IMR-90 (cell line): ENCODE measurements at regions not wholly inside any gene's neighbourhood (a gene's known extent, or its start where the extent isn't known, plus 50 kb on each side); places are given as distances from the start of the nearest gene placed in this dataset.

Experiments
- ATAC-seq: fragments of 200-7000 bp; cut with Tn5 transposase; 2 replicates; pipeline ENCODE4 v1.9.1; 2020; ENCODE audit warnings: low read depth, mild to moderate bottlenecking, moderate library complexity
- BruUV-seq: library from RNA; stranded (reverse); fragments of 400-500 nt; replicated peaks from 2 replicates; lab custom pipeline; 2021; lab: Mats Ljungman, UMichigan
- CTCF ChIA-PET: fragments of 300-600 bp; formaldehyde crosslinking; extraction: SDS; loops from one replicate; lab custom pipeline; 2021; ENCODE audit warnings: antibody characterized with exemption; lab: Yijun Ruan, JAX
- POLR2A ChIA-PET: fragments of 300-600 bp; sonication (Branson Sonifier 250); formaldehyde crosslinking; loops from one replicate; lab custom pipeline; 2022; ENCODE audit warnings: antibody characterized with exemption; ENCODE audit not compliant: unreplicated experiment; lab: Charles Lee
- DNase-seq: peaks from one replicate; pipeline ENCODE4 v3.0.0; 2013
- H2AFZ ChIP-seq: replicated peaks from 2 replicates; pipeline ENCODE3; 2013; ENCODE audit warnings: low read length, mild to moderate bottlenecking; ENCODE audit not compliant: poor library complexity
- H2AK5ac ChIP-seq: 2 replicates; pipeline ENCODE4 v1.6.1; 2013; ENCODE audit warnings: low read depth, low read length, inconsistent platforms
- H2AK9ac ChIP-seq: replicated peaks from 2 replicates; pipeline ENCODE3; 2013; ENCODE audit warnings: mild to moderate bottlenecking, low read depth, low read length, moderate library complexity; ENCODE audit not compliant: poor library complexity
- H2BK120ac ChIP-seq: 2 replicates; pipeline ENCODE4 v1.6.1; 2013; ENCODE audit warnings: low read depth, low read length, inconsistent platforms
- H2BK15ac ChIP-seq: 3 replicates; pipeline ENCODE4 v1.6.1; 2013; ENCODE audit warnings: low read depth, low read length, inconsistent platforms
- H2BK20ac ChIP-seq: 2 replicates; pipeline ENCODE4 v1.6.1; 2013; ENCODE audit warnings: low read depth, mild to moderate bottlenecking, inconsistent platforms, low read length, moderate library complexity
- H2BK5ac ChIP-seq: 2 replicates; pipeline ENCODE4 v1.6.1; 2013; ENCODE audit warnings: mild to moderate bottlenecking, low read depth, low read length, inconsistent platforms; ENCODE audit not compliant: poor library complexity, severe bottlenecking
- H3K14ac ChIP-seq: replicated peaks from 2 replicates; pipeline ENCODE4 v1.6.1; 2013; ENCODE audit warnings: low read depth, low read length, inconsistent platforms
- H3K18ac ChIP-seq: 2 replicates; pipeline ENCODE4 v1.6.1; 2013; ENCODE audit warnings: low read depth, low read length, control low read depth
- H3K23ac ChIP-seq: 2 replicates; pipeline ENCODE4 v1.6.1; 2013; ENCODE audit warnings: low read depth, low read length, inconsistent platforms
- H3K27ac ChIP-seq: 2 replicates; pipeline ENCODE4 v1.5.1; 2013; ENCODE audit warnings: mild to moderate bottlenecking, control low read depth, low read length; ENCODE audit not compliant: insufficient read depth
- H3K27me3 ChIP-seq: 2 replicates; pipeline ENCODE4 v1.6.1; 2013; ENCODE audit warnings: low read length; ENCODE audit not compliant: control insufficient read depth, insufficient read depth
- H3K36me3 ChIP-seq: 2 replicates; pipeline ENCODE4 v1.6.1; 2013; ENCODE audit warnings: low read length, mixed read lengths; ENCODE audit not compliant: control insufficient read depth, insufficient read depth
- H3K4ac ChIP-seq: 2 replicates; pipeline ENCODE4 v1.6.1; 2013; ENCODE audit warnings: low read depth, low read length, inconsistent platforms
- H3K4me1 ChIP-seq: 2 replicates; pipeline ENCODE4 v1.6.1; 2013; ENCODE audit warnings: low read length, mixed read lengths; ENCODE audit not compliant: control insufficient read depth, insufficient read depth
- H3K4me2 ChIP-seq: 2 replicates; pipeline ENCODE4 v1.6.1; 2013; ENCODE audit warnings: low read depth, mild to moderate bottlenecking, control low read depth, low read length, moderate library complexity
- H3K4me3 ChIP-seq: 2 replicates; pipeline ENCODE4 v1.5.1; 2013; ENCODE audit warnings: low read depth, mild to moderate bottlenecking, control low read depth, low read length, moderate library complexity; ENCODE audit not compliant: insufficient read depth
- H3K56ac ChIP-seq: 2 replicates; pipeline ENCODE4 v1.6.1; 2013; ENCODE audit warnings: low read length, inconsistent platforms; ENCODE audit not compliant: insufficient read depth; ENCODE audit errors: extremely low read depth
- H3K79me1 ChIP-seq, 2 experiments: 2 replicates each; pipeline ENCODE4 v1.6.1; 2013; ENCODE audit warnings: low read length in 2 of 2, inconsistent platforms in 1 of 2, low read depth in 1 of 2
- H3K9ac ChIP-seq: 2 replicates; pipeline ENCODE4 v1.6.1; 2013; ENCODE audit warnings: low read depth, low read length, control low read depth
- H3K9me1 ChIP-seq: 2 replicates; pipeline ENCODE4 v1.6.1; 2013; ENCODE audit warnings: low read length, inconsistent platforms; ENCODE audit not compliant: insufficient read depth
- H3K9me3 ChIP-seq: 2 replicates; pipeline ENCODE4 v1.6.1; 2013; ENCODE audit warnings: low read length; ENCODE audit not compliant: control insufficient read depth, insufficient read depth
- H4K20me1 ChIP-seq: 2 replicates; pipeline ENCODE4 v1.6.1; 2013; ENCODE audit warnings: low read length, inconsistent platforms; ENCODE audit not compliant: insufficient read depth
- H4K5ac ChIP-seq: 2 replicates; pipeline ENCODE4 v1.6.1; 2013; ENCODE audit warnings: mild to moderate bottlenecking, low read depth, low read length, control low read depth
- H4K8ac ChIP-seq, 2 experiments: 2 replicates each; pipeline ENCODE4 v1.6.1; 2013; ENCODE audit warnings: low read depth in 2 of 2, low read length in 2 of 2, control low read depth in 1 of 2, inconsistent platforms in 1 of 2
- H4K91ac ChIP-seq: 2 replicates; pipeline ENCODE4 v1.6.1; 2013; ENCODE audit warnings: low read depth, low read length, inconsistent platforms; ENCODE audit not compliant: insufficient read depth
- BHLHE40 ChIP-seq: fragments of 150-350 bp; IDR thresholded peaks from 2 replicates; pipeline ENCODE4 v1.6.1; 2016; ENCODE audit warnings: mild to moderate bottlenecking, low read depth, low read length
- CHD1 ChIP-seq: IDR thresholded peaks from 2 replicates; pipeline ENCODE4 v1.6.1; 2012; ENCODE audit warnings: low read depth, low read length, improper control_type of control experiment
- CTCF ChIP-seq: conservative IDR thresholded peaks from 2 replicates; pipeline ENCODE4 v1.5.1; 2012; ENCODE audit warnings: mild to moderate bottlenecking, low read depth, low read length, improper control_type of control experiment
- FOS ChIP-seq: fragments of 150-350 bp; IDR thresholded peaks from 2 replicates; pipeline ENCODE4 v1.6.1; 2016; ENCODE audit warnings: low read depth, low read length
- MAFK ChIP-seq: IDR thresholded peaks from 2 replicates; pipeline ENCODE4 v1.6.1; 2012; ENCODE audit warnings: low read depth, low read length, improper control_type of control experiment
- MAZ ChIP-seq: IDR thresholded peaks from 2 replicates; pipeline ENCODE4 v1.6.1; 2012; ENCODE audit warnings: low read depth, mild to moderate bottlenecking, low read length, improper control_type of control experiment, moderate library complexity, borderline replicate concordance
- MXI1 ChIP-seq: IDR thresholded peaks from 2 replicates; pipeline ENCODE4 v1.6.1; 2012; ENCODE audit warnings: low read depth, mild to moderate bottlenecking, low read length, moderate library complexity, borderline replicate concordance
- NFE2L2 ChIP-seq: fragments of 150-350 bp; IDR thresholded peaks from 2 replicates; pipeline ENCODE4 v1.6.1; 2016; ENCODE audit warnings: low read depth, mild to moderate bottlenecking, low read length
- POLR2A ChIP-seq: IDR thresholded peaks from 2 replicates; pipeline ENCODE4 v1.6.1; 2012; ENCODE audit warnings: mild to moderate bottlenecking, low read depth, low read length
- RCOR1 ChIP-seq: IDR thresholded peaks from 2 replicates; pipeline ENCODE4 v1.6.1; 2012; ENCODE audit warnings: mild to moderate bottlenecking, low read length, improper control_type of control experiment; ENCODE audit not compliant: insufficient replicate concordance
- RFX5 ChIP-seq: IDR thresholded peaks from 2 replicates; pipeline ENCODE4 v1.8.0; 2012; ENCODE audit warnings: low read depth, mild to moderate bottlenecking, low read length, moderate library complexity
- SMC3 ChIP-seq: fragments of 150-350 bp; IDR thresholded peaks from 2 replicates; pipeline ENCODE4 v1.6.1; 2016; ENCODE audit warnings: low read depth, mild to moderate bottlenecking, antibody characterized with exemption, low read length, moderate library complexity
- WGBS, 2 experiments: methylation state at CpG; one replicate each; pipeline versions ENCODE4 v1.1.5 to v1.1.7; 2013; ENCODE audit warnings: missing lambda C conversion rate in 2 of 2; ENCODE audit not compliant: insufficient read length in 1 of 2; ENCODE audit errors: extremely low coverage in 2 of 2; 5-methylcytosine and 5-hydroxymethylcytosine counted together
- dilution Hi-C: fragments of 300-500 bp; cut with HindIII; formaldehyde crosslinking; loops from one replicate; pipeline ENCODE4 v1.14.3; 2018; ENCODE audit warnings: low sequenced_read_pairs; ENCODE audit not compliant: unreplicated experiment
- in situ Hi-C: fragments of 300-500 bp; cut with MboI; formaldehyde crosslinking; loops from 3 replicates; pipeline ENCODE4 v1.14.3; 2019; ENCODE audit warnings: low sequenced_read_pairs, inconsistent platforms, mixed read lengths
- intact Hi-C: fragments of 100-400 bp; cut with micrococcal nuclease; formaldehyde crosslinking; loops from 2 replicates; pipeline ENCODE4 v1.10.0; 2022
- TF ChIP-seq, protein P1 (sequence below): fragments of 150-350 bp; IDR thresholded peaks from 2 replicates; pipeline ENCODE4 v1.6.1; 2017; ENCODE audit warnings: mild to moderate bottlenecking, antibody characterized with exemption, low read length, low read depth

DNA sequence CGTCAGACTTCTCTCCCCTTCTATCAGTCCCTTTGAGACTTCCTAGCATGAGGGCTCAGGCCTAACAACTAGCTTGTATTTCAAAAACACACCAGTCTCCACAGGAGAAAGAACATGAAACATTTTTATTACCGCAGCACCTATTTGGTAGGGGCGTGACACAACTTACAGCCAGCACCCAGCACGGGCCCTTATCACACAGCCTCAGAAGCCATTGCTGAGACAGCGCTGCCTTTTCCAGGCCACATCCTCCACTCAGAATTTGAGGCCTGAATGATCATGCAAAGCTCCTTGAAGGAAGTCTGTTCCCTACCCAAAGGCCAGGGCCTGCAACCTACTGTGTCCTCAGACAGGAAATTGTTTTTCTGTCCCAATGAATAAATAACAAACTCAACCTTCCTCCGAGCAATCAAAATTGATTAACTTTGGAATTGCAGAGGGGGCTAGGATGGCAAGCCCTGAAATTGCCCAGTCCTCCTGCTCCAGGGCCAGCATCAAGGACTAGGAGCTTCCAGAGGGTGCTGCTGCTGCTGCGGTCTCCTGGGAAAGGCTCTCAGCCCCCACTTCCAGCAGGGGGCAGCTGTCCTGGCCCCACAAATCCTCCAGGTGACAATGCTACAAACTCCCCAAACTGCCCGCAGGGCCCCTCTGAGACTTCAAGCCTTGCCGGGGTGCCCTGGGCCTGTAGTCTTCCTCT, 94.3 kb upstream of the GALNT2 start:
- no peak for ATAC-seq
- H2BK20ac ChIP-seq, result no peak overlapping the region
- no peak overlapping the region for H4K8ac ChIP-seq
- H3K4me3 ChIP-seq, result no peak overlapping the region
- H4K5ac ChIP-seq, result no peak overlapping the region
- H2BK15ac ChIP-seq, result no peak overlapping the region
- H3K4ac ChIP-seq, result no peak overlapping the region
- no peaks in the 10 kb centered on the region for H3K9me1 ChIP-seq
- H2AFZ ChIP-seq, result no peak overlapping the region
- H2BK5ac ChIP-seq, result no peak overlapping the region
- in situ Hi-C loops, result no loop called here
- H3K9me3 ChIP-seq, result no peaks in the 10 kb centered on the region
- H4K91ac ChIP-seq, result no peak overlapping the region
- no peak for DNase-seq
- no peak overlapping the region for H3K14ac ChIP-seq
- ChIA-PET POLR2A (no interaction called here), CTCF (no interaction called here)
- no peaks in the 10 kb centered on the region for H4K20me1 ChIP-seq
- no peaks in the 10 kb centered on the region for H3K79me1 ChIP-seq
- no peak overlapping the region for H2AK9ac ChIP-seq
- H3K4me1 ChIP-seq, result no peaks in the 10 kb centered on the region
- H2AK5ac ChIP-seq, result no peak overlapping the region
- H3K9ac ChIP-seq, result no peak overlapping the region
- H3K27ac ChIP-seq, result no peak overlapping the region
- no peak overlapping the region for H2BK120ac ChIP-seq
- no TSS peak for BruUV-seq
- H3K36me3 ChIP-seq, result no peaks in the 10 kb centered on the region
- no peaks in the 10 kb centered on the region for H3K27me3 ChIP-seq
- WGBS, 2 experiments, result 80% methylated on average over 2 of the region's 9 CpGs; no CpG with 5 or more reads in 1 of the 2 experiments
- H3K18ac ChIP-seq, result no peak overlapping the region
- dilution Hi-C loops, result no loop called here
- no peak overlapping the region for H3K56ac ChIP-seq
- intact Hi-C loops, result loop anchor here (10.0 kb wide), 1 partner anchor 292 kb away; no protein-coding TSS in a partner anchor
- TF ChIP-seq SMC3 (0 out of 2 replicates have a peak, but pooled peaks have one; percentile 16), BHLHE40 (no peak), RCOR1 (no peak), POLR2A (no peak), RFX5 (no peak), MAZ (no peak), MXI1 (no peak), FOS (no peak), NFE2L2 (no peak), CTCF (0 out of 2 replicates have a peak, but pooled peaks have one; percentile 14), CHD1 (no peak), MAFK (no peak)
- TF ChIP-seq, protein P1, sequence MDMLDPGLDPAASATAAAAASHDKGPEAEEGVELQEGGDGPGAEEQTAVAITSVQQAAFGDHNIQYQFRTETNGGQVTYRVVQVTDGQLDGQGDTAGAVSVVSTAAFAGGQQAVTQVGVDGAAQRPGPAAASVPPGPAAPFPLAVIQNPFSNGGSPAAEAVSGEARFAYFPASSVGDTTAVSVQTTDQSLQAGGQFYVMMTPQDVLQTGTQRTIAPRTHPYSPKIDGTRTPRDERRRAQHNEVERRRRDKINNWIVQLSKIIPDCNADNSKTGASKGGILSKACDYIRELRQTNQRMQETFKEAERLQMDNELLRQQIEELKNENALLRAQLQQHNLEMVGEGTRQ, result no peak
- no peak overlapping the region for H3K4me2 ChIP-seq
- H3K23ac ChIP-seq, result no peak overlapping the region
